H9 (cell line): ENCODE measurements at regions not wholly inside any gene's neighbourhood (a gene's known extent, or its start where the extent isn't known, plus 50 kb on each side); places are given as distances from the start of the nearest gene placed in this dataset.
A peak's percentile ranks its signal among the peaks of the same experiment; 100 is the strongest.

Experiments used
- DNase-seq: peaks from one replicate; pipeline ENCODE4 v3.0.0-alpha.2; 2017
- H2AFZ ChIP-seq: one replicate; pipeline ENCODE4 v1.6.1; 2013; ENCODE audit warnings: mild to moderate bottlenecking, low read length, control low read depth, moderate library complexity
- H2AK5ac ChIP-seq: 2 replicates; pipeline ENCODE4 v1.6.1; 2013; ENCODE audit warnings: low read length, control low read depth, mixed read lengths; ENCODE audit not compliant: insufficient read length
- H2BK120ac ChIP-seq: one replicate; pipeline ENCODE4 v1.6.1; 2013; ENCODE audit warnings: low read depth, mild to moderate bottlenecking, low read length, control low read depth, inconsistent platforms; ENCODE audit not compliant: poor library complexity, severe bottlenecking
- H2BK12ac ChIP-seq: 2 replicates; pipeline ENCODE4 v1.6.1; 2013; ENCODE audit warnings: low read length, control low read depth, mixed read lengths, low read depth; ENCODE audit not compliant: insufficient read length
- H2BK15ac ChIP-seq: 2 replicates; pipeline ENCODE4 v1.6.1; 2013; ENCODE audit warnings: low read depth, low read length, control low read depth
- H2BK20ac ChIP-seq: one replicate; pipeline ENCODE4 v1.6.1; 2013; ENCODE audit warnings: low read depth, mild to moderate bottlenecking, low read length, control low read depth, inconsistent platforms; ENCODE audit not compliant: poor library complexity, severe bottlenecking
- H2BK5ac ChIP-seq: 2 replicates; pipeline ENCODE4 v1.6.1; 2013; ENCODE audit warnings: low read length, control low read depth, mixed read lengths; ENCODE audit not compliant: insufficient read length
- H3K14ac ChIP-seq: 2 replicates; pipeline ENCODE4 v1.6.1; 2013; ENCODE audit warnings: low read length, control low read depth; ENCODE audit not compliant: insufficient read depth
- H3K18ac ChIP-seq: 2 replicates; pipeline ENCODE4 v1.6.1; 2013; ENCODE audit warnings: low read depth, mild to moderate bottlenecking, mixed read lengths, low read length, control low read depth; ENCODE audit not compliant: insufficient read length
- H3K23ac ChIP-seq: 2 replicates; pipeline ENCODE4 v1.6.1; 2013; ENCODE audit warnings: low read length, control low read depth, mixed read lengths, low read depth; ENCODE audit not compliant: insufficient read length
- H3K23me2 ChIP-seq: 2 replicates; pipeline ENCODE4 v1.6.1; 2013; ENCODE audit warnings: low read depth, mild to moderate bottlenecking, mixed read lengths, low read length, control low read depth; ENCODE audit not compliant: insufficient read length, poor library complexity, severe bottlenecking
- H3K27ac ChIP-seq: 2 replicates; pipeline ENCODE4 v1.5.1; 2013; ENCODE audit warnings: low read length, control low read depth, mixed read lengths, low read depth; ENCODE audit not compliant: insufficient read length
- H3K27me3 ChIP-seq: 2 replicates; pipeline ENCODE4 v1.6.1; 2013; ENCODE audit warnings: low read length, control low read depth, inconsistent platforms; ENCODE audit not compliant: insufficient read depth
- H3K4ac ChIP-seq: 2 replicates; pipeline ENCODE4 v1.6.1; 2013; ENCODE audit warnings: low read depth, mild to moderate bottlenecking, control low read depth, inconsistent platforms, low read length, moderate library complexity
- H3K4me1 ChIP-seq: 2 replicates; pipeline ENCODE4 v1.6.1; 2013; ENCODE audit warnings: low read length, control low read depth, inconsistent platforms; ENCODE audit not compliant: insufficient read depth
- H3K4me2 ChIP-seq: 2 replicates; pipeline ENCODE4 v1.6.1; 2013; ENCODE audit warnings: low read length, control low read depth, mixed read lengths; ENCODE audit not compliant: insufficient read length, insufficient read depth
- H3K56ac ChIP-seq: 2 replicates; pipeline ENCODE4 v1.6.1; 2013; ENCODE audit warnings: low read depth, mild to moderate bottlenecking, mixed read lengths, low read length, control low read depth; ENCODE audit not compliant: insufficient read length
- H3K79me1 ChIP-seq: 2 replicates; pipeline ENCODE4 v1.6.1; 2013; ENCODE audit warnings: low read depth, mild to moderate bottlenecking, moderate library complexity, low read length, control low read depth, inconsistent platforms; ENCODE audit not compliant: insufficient read depth, poor library complexity, severe bottlenecking
- H3K79me2 ChIP-seq: 2 replicates; pipeline ENCODE4 v1.6.1; 2013; ENCODE audit warnings: low read length, control low read depth, inconsistent platforms; ENCODE audit not compliant: insufficient read depth
- H3K9ac ChIP-seq: 2 replicates; pipeline ENCODE4 v1.6.1; 2013; ENCODE audit warnings: low read length, control low read depth, mixed read lengths; ENCODE audit not compliant: insufficient read length; ENCODE audit errors: extremely low read depth
- H3K9me3 ChIP-seq: one replicate; pipeline ENCODE4 v1.6.1; 2013; ENCODE audit warnings: low read depth, low read length, inconsistent platforms; ENCODE audit not compliant: control insufficient read depth
- H3T11ph ChIP-seq: one replicate; pipeline ENCODE4 v1.6.1; 2013; ENCODE audit warnings: mild to moderate bottlenecking, low read length, control low read depth, inconsistent platforms
- H4K20me1 ChIP-seq: one replicate; pipeline ENCODE4 v1.6.1; 2013; ENCODE audit not compliant: control insufficient read depth, insufficient read length, insufficient read depth
- H4K5ac ChIP-seq: 2 replicates; pipeline ENCODE4 v1.6.1; 2013; ENCODE audit warnings: low read depth, mild to moderate bottlenecking, mixed read lengths, low read length, control low read depth; ENCODE audit not compliant: insufficient read length
- H4K8ac ChIP-seq: replicated peaks from 2 replicates; pipeline ENCODE4 v1.6.1; 2013; ENCODE audit warnings: low read length, control low read depth, mixed read lengths, low read depth; ENCODE audit not compliant: insufficient read length
- H4K91ac ChIP-seq: 2 replicates; pipeline ENCODE4 v1.6.1; 2013; ENCODE audit warnings: low read depth, mild to moderate bottlenecking, moderate library complexity, mixed read lengths, low read length, control low read depth; ENCODE audit not compliant: insufficient read length
- H3K27ac Mint-ChIP-seq, 3 experiments: 2 replicates in 2 of 3; 3 replicates in 1 of 3; pipeline ENCODE4 v1.8.0; 2020 to 2021; ENCODE audit warnings: mixed read lengths in 3 of 3, mild to moderate bottlenecking in 1 of 3, moderate library complexity in 1 of 3
- H3K27me3 Mint-ChIP-seq: 2 replicates; pipeline ENCODE4 v1.8.0; 2021; ENCODE audit warnings: low read depth, mild to moderate bottlenecking, moderate library complexity, mixed read lengths
- H3K36me3 Mint-ChIP-seq, 3 experiments: 2 replicates in 2 of 3; 3 replicates in 1 of 3; pipeline ENCODE4 v1.8.0; 2020 to 2021; ENCODE audit warnings: low read depth in 3 of 3, mixed read lengths in 3 of 3; ENCODE audit not compliant: insufficient read depth in 1 of 3
- H3K4me1 Mint-ChIP-seq, 2 experiments: 2 replicates each; pipeline ENCODE4 v1.8.0; 2020; ENCODE audit warnings: mixed read lengths in 2 of 2
- H3K4me3 Mint-ChIP-seq, 2 experiments: 2 replicates in 1 of 2; 3 replicates in 1 of 2; pipeline ENCODE4 v1.8.0; 2020 to 2021; ENCODE audit warnings: mild to moderate bottlenecking in 2 of 2, mixed read lengths in 2 of 2, moderate library complexity in 1 of 2
- H3K9me3 Mint-ChIP-seq, 2 experiments: 2 replicates in 1 of 2; 3 replicates in 1 of 2; pipeline ENCODE4 v1.8.0; 2020; ENCODE audit warnings: mild to moderate bottlenecking in 2 of 2, mixed read lengths in 2 of 2, moderate library complexity in 1 of 2
- CTCF ChIP-seq: fragments of 200-600 bp; sonication (generic); conservative IDR thresholded peaks from 3 replicates; pipeline ENCODE4 v1.8.0; 2021; ENCODE audit warnings: antibody characterized with exemption, mild to moderate bottlenecking

- H4K91ac ChIP-seq = no peak overlapping the region
- H2BK12ac ChIP-seq = no peak overlapping the region
- H2AK5ac ChIP-seq = no peak overlapping the region
- peaks cover 34% of the 10 kb centered on the region for H3K23me2 ChIP-seq
- no peak overlapping the region for H2BK20ac ChIP-seq
- no peak for DNase-seq
- Mint-ChIP-seq H3K36me3 (peaks cover 0 to 3% (median 0%) of the 10 kb centered on the region in 3 experiments; a peak in 4 of 7 replicates), H3K4me3 (peak overlapping the region; percentile 78 to 93; a peak in 4 of 5 replicates), H3K9me3 (peaks cover 0 to 4% of the 10 kb centered on the region in 2 experiments; a peak in 2 of 5 replicates), H3K27ac (no peak overlapping the region), H3K4me1 (peaks cover 28 to 32% of the 10 kb centered on the region in 2 experiments), H3K27me3 (peaks cover 84% of the 10 kb centered on the region)
- no peak overlapping the region for H3T11ph ChIP-seq
- no peak overlapping the region for H2BK5ac ChIP-seq
- peaks cover 6% of the 10 kb centered on the region for H3K4me1 ChIP-seq
- H2BK120ac ChIP-seq = no peak overlapping the region
- no peak overlapping the region for H3K14ac ChIP-seq
- H3K27me3 ChIP-seq = peaks cover 5% of the 10 kb centered on the region; the same call in 1 of the 2 replicates
- H3K4ac ChIP-seq = no peak overlapping the region
- H4K5ac ChIP-seq = no peak overlapping the region
- H4K8ac ChIP-seq = no peak overlapping the region
- no peak for TF ChIP-seq CTCF
- no peaks in the 10 kb centered on the region for H3K9me3 ChIP-seq
- H3K56ac ChIP-seq = no peak overlapping the region
- H2AFZ ChIP-seq = no peak overlapping the region
- no peaks in the 10 kb centered on the region; the same call in 1 of the 2 replicates for H3K79me2 ChIP-seq
- H2BK15ac ChIP-seq = no peak overlapping the region
- no peaks in the 10 kb centered on the region for H4K20me1 ChIP-seq
- no peak overlapping the region for H3K18ac ChIP-seq
- H3K27ac ChIP-seq = no peak overlapping the region
- no peak overlapping the region for H3K9ac ChIP-seq
- no peaks in the 10 kb centered on the region for H3K79me1 ChIP-seq
- H3K4me2 ChIP-seq = peak overlapping the region; percentile 80
- H3K23ac ChIP-seq = no peak overlapping the region
Measured at GRCh38 chr1:201647094-201647493, 108.2 kb downstream of the NAV1 start.
